H9 (cell line): ENCODE measurements at regions not wholly inside any gene's neighbourhood (a gene's known extent, or its start where the extent isn't known, plus 50 kb on each side); places are given as distances from the start of the nearest gene placed in this dataset.

Experiments used
- DNase-seq: peaks from one replicate; pipeline ENCODE4 v3.0.0-alpha.2; 2017
- H2AFZ ChIP-seq: one replicate; pipeline ENCODE4 v1.6.1; 2013; ENCODE audit warnings: mild to moderate bottlenecking, low read length, control low read depth, moderate library complexity
- H2AK5ac ChIP-seq: 2 replicates; pipeline ENCODE4 v1.6.1; 2013; ENCODE audit warnings: low read length, control low read depth, mixed read lengths; ENCODE audit not compliant: insufficient read length
- H2BK120ac ChIP-seq: one replicate; pipeline ENCODE4 v1.6.1; 2013; ENCODE audit warnings: low read depth, mild to moderate bottlenecking, low read length, control low read depth, inconsistent platforms; ENCODE audit not compliant: poor library complexity, severe bottlenecking
- H2BK12ac ChIP-seq: 2 replicates; pipeline ENCODE4 v1.6.1; 2013; ENCODE audit warnings: low read length, control low read depth, mixed read lengths, low read depth; ENCODE audit not compliant: insufficient read length
- H2BK15ac ChIP-seq: 2 replicates; pipeline ENCODE4 v1.6.1; 2013; ENCODE audit warnings: low read depth, low read length, control low read depth
- H2BK20ac ChIP-seq: one replicate; pipeline ENCODE4 v1.6.1; 2013; ENCODE audit warnings: low read depth, mild to moderate bottlenecking, low read length, control low read depth, inconsistent platforms; ENCODE audit not compliant: poor library complexity, severe bottlenecking
- H2BK5ac ChIP-seq: 2 replicates; pipeline ENCODE4 v1.6.1; 2013; ENCODE audit warnings: low read length, control low read depth, mixed read lengths; ENCODE audit not compliant: insufficient read length
- H3K14ac ChIP-seq: 2 replicates; pipeline ENCODE4 v1.6.1; 2013; ENCODE audit warnings: low read length, control low read depth; ENCODE audit not compliant: insufficient read depth
- H3K18ac ChIP-seq: 2 replicates; pipeline ENCODE4 v1.6.1; 2013; ENCODE audit warnings: low read depth, mild to moderate bottlenecking, mixed read lengths, low read length, control low read depth; ENCODE audit not compliant: insufficient read length
- H3K23ac ChIP-seq: 2 replicates; pipeline ENCODE4 v1.6.1; 2013; ENCODE audit warnings: low read length, control low read depth, mixed read lengths, low read depth; ENCODE audit not compliant: insufficient read length
- H3K23me2 ChIP-seq: 2 replicates; pipeline ENCODE4 v1.6.1; 2013; ENCODE audit warnings: low read depth, mild to moderate bottlenecking, mixed read lengths, low read length, control low read depth; ENCODE audit not compliant: insufficient read length, poor library complexity, severe bottlenecking
- H3K27ac ChIP-seq: 2 replicates; pipeline ENCODE4 v1.5.1; 2013; ENCODE audit warnings: low read length, control low read depth, mixed read lengths, low read depth; ENCODE audit not compliant: insufficient read length
- H3K27me3 ChIP-seq: 2 replicates; pipeline ENCODE4 v1.6.1; 2013; ENCODE audit warnings: low read length, control low read depth, inconsistent platforms; ENCODE audit not compliant: insufficient read depth
- H3K4ac ChIP-seq: 2 replicates; pipeline ENCODE4 v1.6.1; 2013; ENCODE audit warnings: low read depth, mild to moderate bottlenecking, control low read depth, inconsistent platforms, low read length, moderate library complexity
- H3K4me1 ChIP-seq: 2 replicates; pipeline ENCODE4 v1.6.1; 2013; ENCODE audit warnings: low read length, control low read depth, inconsistent platforms; ENCODE audit not compliant: insufficient read depth
- H3K4me2 ChIP-seq: 2 replicates; pipeline ENCODE4 v1.6.1; 2013; ENCODE audit warnings: low read length, control low read depth, mixed read lengths; ENCODE audit not compliant: insufficient read length, insufficient read depth
- H3K56ac ChIP-seq: 2 replicates; pipeline ENCODE4 v1.6.1; 2013; ENCODE audit warnings: low read depth, mild to moderate bottlenecking, mixed read lengths, low read length, control low read depth; ENCODE audit not compliant: insufficient read length
- H3K79me1 ChIP-seq: 2 replicates; pipeline ENCODE4 v1.6.1; 2013; ENCODE audit warnings: low read depth, mild to moderate bottlenecking, moderate library complexity, low read length, control low read depth, inconsistent platforms; ENCODE audit not compliant: insufficient read depth, poor library complexity, severe bottlenecking
- H3K79me2 ChIP-seq: 2 replicates; pipeline ENCODE4 v1.6.1; 2013; ENCODE audit warnings: low read length, control low read depth, inconsistent platforms; ENCODE audit not compliant: insufficient read depth
- H3K9ac ChIP-seq: 2 replicates; pipeline ENCODE4 v1.6.1; 2013; ENCODE audit warnings: low read length, control low read depth, mixed read lengths; ENCODE audit not compliant: insufficient read length; ENCODE audit errors: extremely low read depth
- H3K9me3 ChIP-seq: one replicate; pipeline ENCODE4 v1.6.1; 2013; ENCODE audit warnings: low read depth, low read length, inconsistent platforms; ENCODE audit not compliant: control insufficient read depth
- H3T11ph ChIP-seq: one replicate; pipeline ENCODE4 v1.6.1; 2013; ENCODE audit warnings: mild to moderate bottlenecking, low read length, control low read depth, inconsistent platforms
- H4K20me1 ChIP-seq: one replicate; pipeline ENCODE4 v1.6.1; 2013; ENCODE audit not compliant: control insufficient read depth, insufficient read length, insufficient read depth
- H4K5ac ChIP-seq: 2 replicates; pipeline ENCODE4 v1.6.1; 2013; ENCODE audit warnings: low read depth, mild to moderate bottlenecking, mixed read lengths, low read length, control low read depth; ENCODE audit not compliant: insufficient read length
- H4K8ac ChIP-seq: replicated peaks from 2 replicates; pipeline ENCODE4 v1.6.1; 2013; ENCODE audit warnings: low read length, control low read depth, mixed read lengths, low read depth; ENCODE audit not compliant: insufficient read length
- H4K91ac ChIP-seq: 2 replicates; pipeline ENCODE4 v1.6.1; 2013; ENCODE audit warnings: low read depth, mild to moderate bottlenecking, moderate library complexity, mixed read lengths, low read length, control low read depth; ENCODE audit not compliant: insufficient read length
- H3K27ac Mint-ChIP-seq, 3 experiments: 2 replicates in 2 of 3; 3 replicates in 1 of 3; pipeline ENCODE4 v1.8.0; 2020 to 2021; ENCODE audit warnings: mixed read lengths in 3 of 3, mild to moderate bottlenecking in 1 of 3, moderate library complexity in 1 of 3
- H3K27me3 Mint-ChIP-seq: 2 replicates; pipeline ENCODE4 v1.8.0; 2021; ENCODE audit warnings: low read depth, mild to moderate bottlenecking, moderate library complexity, mixed read lengths
- H3K36me3 Mint-ChIP-seq, 3 experiments: 2 replicates in 2 of 3; 3 replicates in 1 of 3; pipeline ENCODE4 v1.8.0; 2020 to 2021; ENCODE audit warnings: low read depth in 3 of 3, mixed read lengths in 3 of 3; ENCODE audit not compliant: insufficient read depth in 1 of 3
- H3K4me1 Mint-ChIP-seq, 2 experiments: 2 replicates each; pipeline ENCODE4 v1.8.0; 2020; ENCODE audit warnings: mixed read lengths in 2 of 2
- H3K4me3 Mint-ChIP-seq, 2 experiments: 2 replicates in 1 of 2; 3 replicates in 1 of 2; pipeline ENCODE4 v1.8.0; 2020 to 2021; ENCODE audit warnings: mild to moderate bottlenecking in 2 of 2, mixed read lengths in 2 of 2, moderate library complexity in 1 of 2
- H3K9me3 Mint-ChIP-seq, 2 experiments: 2 replicates in 1 of 2; 3 replicates in 1 of 2; pipeline ENCODE4 v1.8.0; 2020; ENCODE audit warnings: mild to moderate bottlenecking in 2 of 2, mixed read lengths in 2 of 2, moderate library complexity in 1 of 2
- WGBS: extraction: QIAGEN DNeasy Blood & Tissue Kit; methylation state at CpG from one replicate; pipeline ENCODE4 v1.1.7; 2013; ENCODE audit warnings: missing lambda C conversion rate, low lambda C conversion rate, mixed read lengths; ENCODE audit not compliant: insufficient read length; ENCODE audit errors: extremely low coverage; 5-methylcytosine and 5-hydroxymethylcytosine counted together
- TF ChIP-seq, protein P1 (sequence below): fragments of 200-600 bp; sonication (generic); conservative IDR thresholded peaks from 3 replicates; pipeline ENCODE4 v1.8.0; 2021; ENCODE audit warnings: antibody characterized with exemption, mild to moderate bottlenecking

DNA sequence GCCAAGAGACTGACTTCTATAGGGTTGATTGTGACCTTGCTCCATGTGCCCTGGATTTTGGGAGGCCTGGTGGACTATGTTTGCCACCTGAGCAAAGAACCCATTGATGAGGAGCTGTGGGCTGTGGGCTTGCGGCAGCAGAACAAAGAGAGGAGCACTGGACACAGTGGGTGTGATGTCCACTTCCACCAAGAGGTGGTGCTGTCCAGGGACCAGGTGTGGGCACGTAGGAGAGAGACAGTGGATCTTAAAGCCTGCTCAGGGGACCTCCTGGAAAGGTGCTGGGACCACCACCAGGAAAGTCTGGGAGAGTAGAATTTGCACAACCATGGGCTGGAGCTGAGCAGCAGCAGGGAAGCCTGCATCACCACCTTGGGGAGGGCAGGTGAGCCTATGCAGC is 106.7 kb upstream of the ETS2 start:
- no peak overlapping the region for H4K8ac ChIP-seq
- H3K23ac ChIP-seq = no peak overlapping the region
- H3K56ac ChIP-seq = no peak overlapping the region
- H3K4me1 Mint-ChIP-seq = peaks cover under 1 to 3% of the 10 kb centered on the region in 2 experiments; a peak in 3 of 4 replicates
- no peak overlapping the region for H2BK12ac ChIP-seq
- H2BK15ac ChIP-seq = no peak overlapping the region
- H3K79me1 ChIP-seq = no peaks in the 10 kb centered on the region
- no peak overlapping the region for H3K14ac ChIP-seq
- H3K27ac Mint-ChIP-seq = no peak overlapping the region
- TF ChIP-seq, protein P1, sequence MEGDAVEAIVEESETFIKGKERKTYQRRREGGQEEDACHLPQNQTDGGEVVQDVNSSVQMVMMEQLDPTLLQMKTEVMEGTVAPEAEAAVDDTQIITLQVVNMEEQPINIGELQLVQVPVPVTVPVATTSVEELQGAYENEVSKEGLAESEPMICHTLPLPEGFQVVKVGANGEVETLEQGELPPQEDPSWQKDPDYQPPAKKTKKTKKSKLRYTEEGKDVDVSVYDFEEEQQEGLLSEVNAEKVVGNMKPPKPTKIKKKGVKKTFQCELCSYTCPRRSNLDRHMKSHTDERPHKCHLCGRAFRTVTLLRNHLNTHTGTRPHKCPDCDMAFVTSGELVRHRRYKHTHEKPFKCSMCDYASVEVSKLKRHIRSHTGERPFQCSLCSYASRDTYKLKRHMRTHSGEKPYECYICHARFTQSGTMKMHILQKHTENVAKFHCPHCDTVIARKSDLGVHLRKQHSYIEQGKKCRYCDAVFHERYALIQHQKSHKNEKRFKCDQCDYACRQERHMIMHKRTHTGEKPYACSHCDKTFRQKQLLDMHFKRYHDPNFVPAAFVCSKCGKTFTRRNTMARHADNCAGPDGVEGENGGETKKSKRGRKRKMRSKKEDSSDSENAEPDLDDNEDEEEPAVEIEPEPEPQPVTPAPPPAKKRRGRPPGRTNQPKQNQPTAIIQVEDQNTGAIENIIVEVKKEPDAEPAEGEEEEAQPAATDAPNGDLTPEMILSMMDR = peak; percentile 52
- H3K4me1 ChIP-seq = no peaks in the 10 kb centered on the region
- H3K4ac ChIP-seq = no peak overlapping the region
- DNase-seq = peak; percentile 46
- H4K5ac ChIP-seq = no peak overlapping the region
- H3K23me2 ChIP-seq = no peaks in the 10 kb centered on the region
- no peak overlapping the region for H3K4me3 Mint-ChIP-seq
- H3K79me2 ChIP-seq = no peaks in the 10 kb centered on the region
- H3K9ac ChIP-seq = no peak overlapping the region
- H2AK5ac ChIP-seq = no peak overlapping the region
- H2BK120ac ChIP-seq = no peak overlapping the region
- H3T11ph ChIP-seq = no peak overlapping the region
- no peak overlapping the region for H4K91ac ChIP-seq
- peaks cover 0 to 4% (median 0%) of the 10 kb centered on the region in 3 experiments; a peak in 2 of 7 replicates for H3K36me3 Mint-ChIP-seq
- no peaks in the 10 kb centered on the region for H4K20me1 ChIP-seq
- no peak overlapping the region for H3K27ac ChIP-seq
- H2BK20ac ChIP-seq = no peak overlapping the region
- no peaks in the 10 kb centered on the region for H3K27me3 ChIP-seq
- peaks cover 2% of the 10 kb centered on the region for H3K27me3 Mint-ChIP-seq
- no peak overlapping the region for H2BK5ac ChIP-seq
- no peak overlapping the region for H2AFZ ChIP-seq
- WGBS = no CpG with 5 or more reads among the region's 2 CpGs
- no peak overlapping the region for H3K18ac ChIP-seq
- H3K9me3 Mint-ChIP-seq = peaks cover 3 to 6% of the 10 kb centered on the region in 2 experiments; a peak in 3 of 5 replicates
- no peak overlapping the region for H3K4me2 ChIP-seq
- no peaks in the 10 kb centered on the region for H3K9me3 ChIP-seq
